HG03460 (cell line): ENCODE measurements at regions not wholly inside any gene's neighbourhood (a gene's known extent, or its start where the extent isn't known, plus 50 kb on each side); places are given as distances from the start of the nearest gene placed in this dataset.

Source experiments
- ATAC-seq: cut with Tn5 transposase; IDR thresholded peaks from one replicate; pipeline ENCODE4 v1.9.1; 2021; ENCODE audit not compliant: unreplicated experiment

DNA sequence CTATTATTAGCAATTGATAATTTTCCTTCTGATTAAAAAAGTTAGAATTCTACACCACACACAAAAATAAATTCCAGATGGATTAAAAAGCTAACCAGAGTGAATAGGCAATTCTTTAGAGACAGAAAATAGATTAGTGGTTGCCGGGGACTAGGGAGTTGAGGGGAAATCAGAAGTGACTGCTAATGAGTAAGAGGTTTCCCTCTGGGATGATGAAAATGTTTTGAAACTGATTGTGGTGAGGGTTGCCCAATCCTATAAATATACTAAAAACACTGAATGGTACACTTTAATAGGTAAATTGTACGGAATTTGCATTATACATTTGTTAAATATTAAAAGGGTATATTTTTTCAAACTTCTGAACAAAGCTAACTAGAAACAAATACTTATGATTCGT lies 214.9 kb downstream of the GPAM start:
- no peak for ATAC-seq

DNA sequence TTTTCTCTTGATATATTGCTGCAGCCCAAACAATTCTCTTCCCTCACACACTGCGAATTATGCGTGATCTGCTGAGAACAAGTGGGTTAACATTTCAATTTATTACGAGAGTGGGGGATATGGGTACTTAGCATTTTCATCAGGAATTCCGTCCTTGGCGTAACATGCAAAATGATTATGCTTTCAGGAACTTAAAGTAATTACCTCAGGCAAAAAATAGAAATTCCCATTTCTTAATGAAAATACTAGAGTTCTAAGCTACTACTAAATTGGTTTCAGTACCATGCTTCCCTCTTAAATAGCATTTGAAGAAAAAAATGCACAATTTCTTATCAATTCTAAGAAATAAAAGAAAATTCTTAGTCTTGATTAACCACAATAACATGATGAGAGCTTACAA lies 213.5 kb downstream of the GPAM start:
- no peak for ATAC-seq

DNA sequence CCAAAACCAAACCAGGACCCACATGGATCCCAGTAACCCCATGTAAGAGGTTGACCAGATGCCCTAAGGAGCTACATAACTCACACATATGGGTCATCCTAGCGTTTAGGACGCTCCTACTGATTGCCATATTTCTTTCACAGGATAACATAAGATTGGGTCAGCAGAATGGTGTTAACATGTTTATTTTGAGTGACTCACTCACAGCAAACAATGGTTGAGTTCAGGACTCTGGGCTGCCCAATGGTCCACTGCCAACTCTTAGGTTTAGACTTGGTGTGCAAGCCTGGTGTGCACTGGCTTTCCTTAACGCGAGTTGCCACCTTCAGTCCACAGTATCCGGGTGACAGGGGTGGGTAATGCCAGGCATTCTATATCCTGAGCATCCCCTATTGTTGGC lies 211.5 kb downstream of the GPAM start:
- ATAC-seq, result no peak

DNA sequence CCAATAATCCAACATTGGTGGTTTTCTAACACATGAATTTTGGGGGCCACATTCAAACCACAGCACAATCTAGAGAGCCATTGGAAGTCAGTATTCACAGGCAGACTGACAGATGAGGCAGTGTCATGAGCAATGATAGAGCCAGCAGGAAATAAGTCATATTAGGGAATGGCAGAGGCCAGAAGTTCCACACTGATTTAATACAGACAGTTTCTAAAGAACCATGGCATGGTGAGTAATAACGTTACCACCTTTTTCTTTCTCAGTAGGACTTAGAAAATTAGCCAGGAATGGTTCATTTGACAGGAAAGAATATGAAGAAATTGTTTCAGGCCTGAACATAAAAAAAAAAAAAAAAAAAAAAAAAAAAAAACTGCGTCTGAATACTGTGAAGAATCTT lies 210.3 kb downstream of the GPAM start:
- no peak for ATAC-seq

DNA sequence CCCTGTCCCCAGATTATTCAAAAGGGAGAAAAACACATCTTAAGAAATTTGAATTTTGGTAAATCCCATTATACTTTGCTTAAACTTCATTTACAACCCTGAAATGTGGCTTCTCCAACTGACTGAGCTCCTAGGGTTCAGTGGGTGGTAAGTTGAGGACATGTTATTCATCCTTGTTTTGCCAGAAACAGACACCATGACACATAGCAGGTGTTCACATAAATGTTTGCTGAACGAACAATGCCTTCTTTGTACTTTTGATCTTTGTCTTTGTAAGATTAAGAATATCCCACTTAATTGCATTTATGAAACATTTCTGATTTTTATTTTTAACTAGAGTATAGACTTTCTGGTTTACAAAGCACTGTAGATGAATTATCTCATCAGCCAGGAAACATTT lies 209.7 kb downstream of the GPAM start:
- ATAC-seq, result no peak

DNA sequence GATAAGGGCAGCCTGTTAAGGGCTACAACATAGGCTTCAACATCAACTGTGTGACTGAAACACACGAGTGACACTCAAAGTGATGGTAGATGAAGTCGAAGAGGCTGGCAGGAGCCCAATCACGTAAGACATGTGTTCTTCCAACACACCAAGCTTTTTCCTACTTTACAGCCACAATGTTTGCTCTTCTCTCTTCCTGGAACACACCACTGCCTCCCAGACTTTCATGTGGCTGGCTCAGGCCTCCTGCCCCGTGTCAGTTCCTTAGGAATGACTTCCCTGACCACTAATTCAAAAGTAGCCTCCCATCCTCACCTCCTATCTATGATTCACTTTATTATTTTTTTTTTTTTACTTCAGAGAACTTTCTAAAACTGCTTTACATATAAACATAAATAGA lies 209.2 kb downstream of the GPAM start:
- ATAC-seq, result no peak

DNA sequence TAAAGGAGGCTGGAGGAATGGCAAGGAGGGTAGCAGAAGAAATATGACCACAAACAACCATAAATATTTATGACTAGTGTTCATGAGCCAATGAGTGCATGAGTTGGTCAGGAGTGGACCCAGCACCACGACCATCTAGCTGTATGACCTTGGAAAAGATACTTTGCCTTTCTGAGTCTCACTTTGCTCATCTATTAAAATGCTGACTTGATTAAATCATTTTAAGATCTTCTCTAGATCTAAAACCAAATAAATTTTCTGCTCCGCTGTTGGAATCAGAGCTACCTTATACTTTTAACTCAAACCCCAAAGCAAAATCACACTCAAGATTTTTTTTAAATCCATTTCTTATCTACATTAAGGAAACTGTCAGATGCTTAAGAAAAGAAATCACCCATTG lies 207.0 kb downstream of the GPAM start:
- ATAC-seq, result no peak

DNA sequence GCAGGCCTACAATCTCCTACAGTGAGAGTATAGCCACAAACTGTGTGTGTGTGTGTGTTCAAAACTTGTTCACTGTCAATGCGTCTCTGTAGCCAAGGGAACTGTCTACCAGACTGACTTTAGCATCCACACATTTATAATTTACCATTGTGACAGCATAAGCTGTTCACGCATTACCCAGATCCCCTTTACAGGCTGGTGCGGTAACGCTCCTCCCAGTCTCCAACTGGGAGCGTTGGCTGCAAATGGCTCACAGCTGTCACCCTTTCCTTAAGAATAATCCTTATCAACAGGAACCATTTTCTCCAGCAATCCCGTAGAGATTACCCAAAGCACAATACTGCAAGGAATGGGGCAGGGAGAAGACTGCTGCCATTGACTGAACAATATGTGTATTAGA lies 199.5 kb downstream of the GPAM start:
- no peak for ATAC-seq

DNA sequence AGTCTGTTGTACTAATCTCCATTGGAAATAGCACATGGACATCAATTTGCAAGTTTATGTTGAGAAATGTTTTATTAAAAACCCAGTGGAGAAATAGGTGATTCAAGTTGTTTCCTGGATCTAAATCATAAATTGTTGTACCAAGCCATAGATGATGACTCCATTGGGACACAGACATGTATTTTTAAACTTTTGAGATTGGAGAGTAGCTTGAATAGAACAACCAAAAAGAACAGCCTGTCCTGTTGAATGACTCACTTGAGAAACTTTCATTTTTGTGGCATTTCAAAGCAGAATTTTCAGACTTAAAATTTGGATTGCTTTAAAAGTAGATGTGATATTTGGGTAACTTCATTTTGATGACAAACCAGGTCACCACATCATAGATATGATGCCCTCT lies 197.5 kb downstream of the GPAM start:
- no peak for ATAC-seq

DNA sequence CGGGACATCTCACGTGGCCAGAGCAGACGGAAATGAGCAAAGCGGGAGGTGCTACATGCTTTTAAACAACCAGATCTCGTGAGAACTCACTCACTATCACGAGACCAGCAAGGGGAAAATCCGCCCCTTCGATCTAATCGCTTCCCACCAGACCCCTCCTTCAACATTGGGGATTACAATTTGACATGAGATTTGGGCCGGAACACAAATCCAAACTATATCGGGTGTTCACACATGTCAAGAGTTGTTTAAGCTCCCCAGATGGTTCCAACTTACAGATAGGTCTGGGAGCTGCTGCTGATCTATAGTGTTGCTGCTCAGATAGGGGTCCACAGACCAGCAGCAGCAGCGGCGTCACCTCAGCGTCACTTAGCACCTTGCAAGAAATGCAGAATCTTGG lies 194.9 kb downstream of the GPAM start:
- no peak for ATAC-seq

DNA sequence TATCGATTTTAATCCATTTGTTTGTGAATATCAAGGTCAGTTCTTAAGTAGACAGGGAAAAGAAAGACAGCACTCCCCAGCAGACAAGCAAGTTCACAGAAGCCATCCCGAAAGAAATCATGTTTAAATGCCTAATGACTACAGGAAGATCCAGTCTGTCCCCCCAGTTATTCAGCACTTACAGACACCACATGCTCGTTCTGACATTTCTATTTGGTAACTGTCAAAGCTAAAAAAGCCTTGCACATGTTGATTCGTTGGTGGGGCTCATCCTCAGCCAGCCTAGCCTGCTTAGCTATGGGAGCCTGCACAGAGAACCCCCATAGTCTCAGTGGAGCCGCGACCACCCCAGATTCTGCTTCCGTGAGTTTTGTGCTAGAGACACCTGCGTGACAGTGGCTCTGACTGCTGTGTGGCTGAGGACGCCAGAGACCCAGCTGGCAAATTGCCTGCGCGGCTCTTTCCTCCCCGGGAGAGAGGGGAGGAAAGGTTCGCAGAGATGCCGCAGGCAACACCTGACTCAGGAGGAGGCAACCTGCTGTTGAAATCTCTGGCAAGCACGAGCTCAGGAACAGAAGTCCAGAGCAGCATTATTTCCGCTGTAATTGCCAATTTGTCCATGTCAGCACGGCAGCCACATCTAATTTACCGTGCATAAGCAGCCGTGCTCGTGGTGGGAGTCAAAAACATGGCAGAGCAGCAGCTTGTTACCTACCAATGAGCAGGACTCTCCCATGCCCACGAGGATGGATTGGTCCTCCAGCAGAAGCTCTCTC lies 194.2 kb downstream of the GPAM start:
- ATAC-seq, result no peak

DNA sequence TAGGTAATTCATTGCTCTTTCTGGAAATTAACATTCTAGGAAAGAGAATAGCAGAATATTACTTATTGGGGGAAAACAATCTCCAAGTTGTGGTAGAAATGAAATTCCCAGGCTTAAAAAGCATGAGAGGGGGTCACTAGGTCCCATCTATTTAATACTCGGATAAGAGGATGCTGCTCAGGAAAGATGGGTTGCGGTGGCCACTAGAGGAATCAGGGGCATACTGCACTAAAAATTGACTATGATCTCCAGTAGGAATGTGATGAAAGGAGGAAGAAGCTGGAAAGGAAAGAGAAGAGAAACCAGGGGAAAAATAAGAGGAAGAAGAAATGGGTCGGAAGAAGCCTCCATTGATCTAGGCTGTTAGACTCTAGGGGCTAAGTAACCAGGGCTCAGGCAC lies 192.8 kb downstream of the GPAM start:
- no peak for ATAC-seq

DNA sequence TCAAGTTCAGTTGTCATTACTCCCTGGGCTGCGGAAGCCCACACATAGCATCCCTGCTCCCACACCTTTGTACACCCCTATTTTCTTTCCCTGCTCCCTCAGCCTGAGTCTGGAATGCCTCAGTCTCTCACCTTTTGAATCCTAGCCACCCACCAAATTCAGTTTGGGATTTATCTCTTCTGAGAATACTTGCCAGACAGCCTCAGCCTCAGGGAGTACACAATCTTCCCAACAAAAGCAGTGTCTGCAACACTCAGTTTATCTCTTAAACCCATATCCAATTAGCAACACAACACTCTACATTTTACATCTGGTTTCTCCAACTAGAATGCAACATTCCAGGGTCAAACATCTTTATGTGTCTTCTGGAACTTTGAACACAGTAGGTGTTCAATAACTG lies 190.2 kb downstream of the GPAM start:
- ATAC-seq, result no peak

DNA sequence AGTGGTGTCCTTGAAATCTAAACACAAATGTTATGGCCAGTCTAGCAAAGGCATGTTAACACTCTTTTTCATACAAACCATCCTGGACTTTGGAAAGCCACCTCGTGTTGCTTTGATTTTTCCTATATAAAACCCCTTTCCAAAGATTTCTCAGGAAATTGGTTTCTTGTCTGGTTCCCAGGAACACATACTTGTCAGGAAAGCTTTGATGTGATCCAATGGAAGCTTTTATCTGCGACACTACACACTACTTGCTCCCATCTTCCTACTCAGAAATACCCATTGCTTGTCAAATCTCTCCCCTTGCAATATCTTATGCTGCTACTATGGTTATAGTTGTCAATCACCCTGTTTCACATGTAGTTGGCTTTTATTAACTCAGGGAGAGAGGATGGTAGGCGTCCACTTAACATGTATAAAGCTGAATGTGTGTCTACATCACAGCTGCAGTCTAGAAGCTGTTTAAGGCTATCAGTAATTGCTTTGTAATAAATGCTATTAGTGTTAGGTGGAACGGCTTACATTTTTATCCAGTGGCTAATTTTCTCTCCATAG lies 189.6 kb downstream of the GPAM start:
- no peak for ATAC-seq

DNA sequence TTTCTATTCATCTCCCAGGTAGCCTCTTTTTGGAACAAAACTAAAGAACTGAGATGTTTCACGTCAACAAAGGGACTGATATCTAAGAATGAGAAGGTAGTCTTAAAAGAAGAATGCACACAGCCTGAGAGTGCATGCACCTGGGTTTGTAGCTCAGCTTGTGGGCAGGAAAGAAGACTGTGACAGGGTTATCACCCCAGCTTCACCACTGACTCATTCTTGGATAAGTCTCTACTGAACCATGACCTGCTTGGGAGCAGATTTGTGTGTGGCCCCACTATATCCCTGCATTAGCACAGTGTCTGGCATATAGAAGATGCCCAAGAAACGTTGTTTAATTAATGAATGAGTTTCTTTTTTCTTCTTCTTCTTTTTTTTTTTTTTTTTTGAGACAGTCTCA lies 187.5 kb downstream of the GPAM start:
- ATAC-seq, result peak; percentile 96

DNA sequence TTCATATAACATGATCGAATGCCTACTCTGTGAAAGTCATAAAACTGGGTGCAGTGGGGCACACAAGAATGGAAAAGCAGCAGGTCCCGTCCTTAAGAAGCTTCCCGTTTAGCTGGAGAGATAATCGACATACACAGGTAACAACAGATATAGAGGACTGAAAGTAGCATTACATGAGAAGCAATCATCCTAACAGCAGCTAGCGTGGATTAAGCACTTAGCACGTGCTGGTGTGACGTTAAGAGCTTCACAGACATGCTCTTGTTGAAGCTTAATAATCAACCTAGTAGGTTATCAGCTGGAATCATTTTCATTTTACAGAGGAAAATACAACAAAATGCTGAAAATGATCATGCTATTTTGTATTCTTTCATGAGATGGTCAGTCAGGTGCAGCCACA lies 184.8 kb downstream of the GPAM start:
- ATAC-seq, result no peak

DNA sequence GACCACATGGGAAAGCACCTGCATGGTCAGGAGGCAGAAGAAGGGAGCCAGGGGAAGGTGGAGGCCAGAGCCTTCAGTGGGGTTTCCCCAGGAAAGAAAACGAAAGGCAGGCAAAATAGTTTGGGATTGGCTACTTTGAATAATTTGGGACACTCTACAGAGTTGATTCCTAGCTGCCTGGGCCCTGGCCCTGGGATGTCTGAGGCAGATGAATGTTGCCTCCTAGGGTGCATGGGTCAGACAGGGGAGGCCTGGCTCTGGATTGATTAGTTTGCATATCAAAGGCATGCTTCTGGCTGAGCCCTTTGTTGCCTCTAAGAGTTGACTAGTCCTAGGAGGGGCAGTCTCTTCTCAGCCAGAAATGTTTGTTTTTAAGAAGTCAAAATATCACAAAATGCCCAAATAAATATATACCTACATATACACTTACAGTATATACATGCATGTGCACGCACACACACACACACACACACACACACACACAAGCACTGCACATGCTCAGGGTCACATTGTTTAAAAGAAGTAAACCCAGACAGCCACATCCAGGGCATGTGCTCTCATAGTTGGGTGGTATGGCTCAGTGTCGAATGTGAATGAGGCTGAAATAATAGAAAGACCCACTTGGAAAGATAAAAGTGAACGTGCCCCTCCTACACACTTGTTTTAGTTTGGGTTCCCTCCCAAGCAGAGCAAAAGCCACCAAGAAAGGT lies 184.2 kb downstream of the GPAM start:
- no peak for ATAC-seq

DNA sequence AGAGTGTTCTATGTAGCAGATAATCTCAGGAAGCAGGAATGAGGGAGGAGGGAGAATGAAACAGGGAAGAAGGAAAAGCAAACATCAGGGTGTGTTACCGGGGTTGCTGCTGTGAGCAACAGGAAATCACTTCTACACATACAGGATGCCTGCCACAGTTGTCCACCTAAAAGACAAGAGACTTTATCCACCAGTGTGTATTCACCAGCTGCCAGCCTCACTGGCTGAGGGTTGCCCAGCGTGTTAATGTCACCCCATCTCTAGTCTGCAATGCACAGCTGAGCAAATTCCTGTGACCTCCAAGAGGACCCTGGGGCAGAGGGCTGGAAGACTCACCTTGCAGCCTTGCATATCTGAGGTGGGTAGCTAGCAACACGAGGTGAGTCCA lies 183.7 kb downstream of the GPAM start:
- no peak for ATAC-seq

DNA sequence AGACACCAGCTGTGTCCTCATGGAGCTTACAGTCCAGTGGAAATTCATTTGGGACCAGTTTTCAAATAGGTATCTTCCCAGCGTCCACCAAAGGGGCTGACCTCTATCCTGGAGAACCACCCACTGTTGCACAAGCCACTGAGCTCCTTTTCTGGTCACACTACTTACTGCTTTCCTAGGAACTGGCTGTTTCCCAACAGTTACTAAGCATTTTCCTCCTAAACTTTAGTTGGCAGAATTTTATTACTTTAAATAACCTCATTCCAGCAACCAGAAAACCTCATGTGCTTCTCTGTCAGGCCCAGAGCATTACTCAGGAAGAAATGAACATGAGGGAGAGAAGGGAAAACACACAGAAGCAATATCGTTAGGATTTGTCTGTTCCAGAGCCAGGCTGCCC lies 183.1 kb downstream of the GPAM start:
- no peak for ATAC-seq

DNA sequence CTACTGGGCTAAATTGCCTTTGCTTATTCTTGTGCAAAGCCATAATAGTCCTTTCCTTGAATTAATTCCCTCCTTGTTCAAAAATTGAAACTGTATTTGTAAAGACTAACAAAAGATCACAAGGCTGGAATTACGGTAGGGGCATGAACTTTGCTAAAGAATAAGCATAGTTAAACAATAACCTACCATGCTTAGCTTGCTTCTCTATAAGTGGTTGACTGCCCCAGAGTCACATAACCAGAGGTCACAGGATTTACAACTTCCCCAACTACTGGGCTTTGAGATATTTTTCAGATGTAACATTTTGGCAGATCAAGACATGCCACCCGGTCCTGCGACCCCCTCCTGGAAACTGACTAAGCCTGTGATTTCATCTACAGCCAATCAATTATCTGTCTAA lies 181.4 kb downstream of the GPAM start:
- no peak for ATAC-seq

DNA sequence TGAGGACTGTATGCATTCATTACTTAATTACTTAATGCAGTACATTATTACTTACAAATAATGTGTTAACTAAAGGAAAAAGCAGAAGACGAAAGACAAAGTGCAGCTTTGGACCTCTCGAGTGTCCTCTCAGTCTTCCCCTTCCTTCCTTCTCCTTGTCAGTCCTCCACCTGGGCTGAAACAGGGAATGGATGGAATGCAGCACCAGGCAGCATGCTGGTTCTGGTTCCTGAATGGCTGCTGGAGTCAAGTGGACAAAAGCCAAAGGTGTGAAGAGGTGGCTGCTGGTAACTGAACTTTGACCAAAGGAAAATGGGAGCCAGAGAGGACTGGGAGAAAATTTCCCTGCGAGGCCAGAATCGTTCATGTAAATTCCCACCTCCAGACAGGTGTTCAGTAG lies 179.5 kb downstream of the GPAM start:
- ATAC-seq, result no peak

DNA sequence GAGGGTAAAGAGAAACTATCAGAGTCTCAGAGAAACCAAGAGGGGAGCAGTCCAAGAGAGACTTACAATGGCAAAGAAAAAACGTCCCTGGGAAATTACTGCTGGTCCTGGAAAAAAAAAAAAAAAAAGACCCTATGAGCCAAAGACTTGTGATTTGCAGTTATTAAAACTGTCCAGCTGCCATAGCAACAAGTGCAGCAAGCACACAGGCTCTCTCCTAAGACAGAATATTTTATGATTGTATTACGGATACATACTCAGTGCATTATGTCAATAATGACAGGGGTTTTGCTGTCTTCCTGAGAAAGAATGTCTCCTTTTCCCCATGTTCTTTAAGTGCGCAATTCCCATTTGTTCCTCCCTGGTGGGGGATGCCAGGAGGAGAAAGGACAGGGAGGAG lies 178.5 kb downstream of the GPAM start:
- no peak for ATAC-seq

DNA sequence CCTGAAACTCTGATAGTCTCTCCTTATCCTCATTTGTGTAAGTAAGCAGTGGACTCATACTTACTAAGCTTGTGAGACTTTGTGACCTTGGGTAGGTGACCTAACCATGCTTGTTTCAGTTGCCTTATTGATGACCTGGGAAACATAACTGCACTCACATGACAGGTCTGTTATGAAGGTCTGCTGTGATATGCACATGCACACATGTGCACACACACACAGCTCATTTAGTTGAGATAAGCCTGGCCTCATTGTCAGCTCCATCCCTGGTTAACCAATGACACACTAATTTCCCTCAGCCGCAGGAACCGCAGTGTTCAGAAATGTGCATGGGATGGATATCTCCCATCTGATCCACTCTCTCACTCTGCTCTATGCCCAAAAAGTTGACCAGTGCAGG lies 177.2 kb downstream of the GPAM start:
- no peak for ATAC-seq
